ENCODE measurements at regions not wholly inside any gene's neighbourhood (a gene's known extent, or its start where the extent isn't known, plus 50 kb on each side); places are given as distances from the start of the nearest gene placed in this dataset.

DNA sequence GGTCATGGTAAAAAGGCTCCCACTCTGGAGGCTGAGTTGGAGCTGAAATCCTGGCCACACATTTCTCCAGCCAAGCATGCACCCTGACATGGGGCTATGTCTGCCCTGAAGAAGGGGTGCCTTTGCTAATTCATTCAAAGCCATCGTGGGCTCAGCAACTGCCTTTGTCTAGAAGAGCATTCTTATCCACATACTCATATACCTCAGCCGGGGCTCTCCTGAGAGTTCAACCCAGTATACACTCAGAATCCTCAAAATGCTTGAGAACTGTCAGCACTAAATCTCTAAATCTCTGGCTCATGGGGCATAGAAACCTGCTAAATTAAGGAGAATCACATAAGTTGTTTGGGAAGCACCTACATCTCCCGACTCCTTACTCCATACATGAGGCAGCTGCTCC lies 89.3 kb downstream of the MRPL32 start:
- H3K27me3 Mint-ChIP-seq: peaks cover 5% of the 10 kb centered on the region
- no peak overlapping the region for H3K27ac Mint-ChIP-seq
- no peak for DNase-seq
- ChIA-PET POLR2A (no interaction called here), CTCF (no interaction called here)
- no peaks in the 10 kb centered on the region for H3K4me1 Mint-ChIP-seq (ENCODE audit: low read depth)
- H3K9me3 Mint-ChIP-seq: no peaks in the 10 kb centered on the region
- no peaks in the 10 kb centered on the region for H3K36me3 Mint-ChIP-seq
- no peak overlapping the region for H3K4me3 Mint-ChIP-seq
- intact Hi-C loops (cut with micrococcal nuclease): loop anchor here (10.0 kb wide), 1 partner anchor 73 kb away; no protein-coding TSS in a partner anchor

DNA sequence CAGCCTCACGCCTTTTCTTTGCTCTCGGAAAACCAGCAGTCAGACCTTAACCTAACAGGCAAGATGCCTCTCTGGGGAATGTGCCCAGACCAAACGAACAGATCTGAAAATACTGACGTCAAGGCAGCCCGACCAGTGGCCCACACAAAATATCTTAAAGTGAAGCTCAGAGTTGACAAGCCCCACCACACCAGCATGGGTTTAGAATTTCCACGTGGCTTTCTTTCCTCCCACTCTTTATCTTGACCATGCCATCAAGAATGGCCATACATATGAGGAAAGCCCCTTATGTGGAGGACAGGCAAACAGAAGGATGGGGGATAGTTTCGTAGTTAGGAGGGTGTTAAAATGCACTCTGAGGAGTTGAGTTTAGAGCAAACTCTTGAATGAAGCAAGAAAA lies 89.8 kb downstream of the MRPL32 start:
- ChIA-PET CTCF (no interaction called here), POLR2A (no interaction called here)
- H3K27me3 Mint-ChIP-seq: peaks cover 5% of the 10 kb centered on the region
- no peaks in the 10 kb centered on the region for H3K9me3 Mint-ChIP-seq
- intact Hi-C loops (cut with micrococcal nuclease): loop anchor here (10.0 kb wide), 1 partner anchor 73 kb away; no protein-coding TSS in a partner anchor
- H3K4me1 Mint-ChIP-seq (ENCODE audit: low read depth): no peaks in the 10 kb centered on the region
- no peak overlapping the region for H3K4me3 Mint-ChIP-seq
- H3K36me3 Mint-ChIP-seq: no peaks in the 10 kb centered on the region
- H3K27ac Mint-ChIP-seq: no peak overlapping the region
- DNase-seq: no peak

GRCh38 chr7:43033369-43033768 lies 79.1 kb upstream of the HECW1 start:
- intact Hi-C loops (cut with micrococcal nuclease): no loop called here
- ChIA-PET CTCF (no interaction called here), POLR2A (no interaction called here)
- Mint-ChIP-seq H3K9me3 (no peaks in the 10 kb centered on the region), H3K36me3 (no peaks in the 10 kb centered on the region), H3K4me1 (ENCODE audit: low read depth) (no peaks in the 10 kb centered on the region), H3K4me3 (no peak overlapping the region), H3K27ac (no peak overlapping the region), H3K27me3 (peaks cover 8% of the 10 kb centered on the region)
- no peak for DNase-seq

- DNase-seq: no peak
- no peak overlapping the region for H3K27ac Mint-ChIP-seq
- H3K36me3 Mint-ChIP-seq: no peaks in the 10 kb centered on the region
- ChIA-PET CTCF (no interaction called here), POLR2A (no interaction called here)
- intact Hi-C loops (cut with micrococcal nuclease): no loop called here
- no peaks in the 10 kb centered on the region for H3K9me3 Mint-ChIP-seq
- no peak overlapping the region for H3K4me3 Mint-ChIP-seq
- no peaks in the 10 kb centered on the region for H3K4me1 Mint-ChIP-seq (ENCODE audit: low read depth)
- H3K27me3 Mint-ChIP-seq: peaks cover 6% of the 10 kb centered on the region
Measured at GRCh38 chr7:43034535-43035002, 77.9 kb upstream of the HECW1 start.

DNA sequence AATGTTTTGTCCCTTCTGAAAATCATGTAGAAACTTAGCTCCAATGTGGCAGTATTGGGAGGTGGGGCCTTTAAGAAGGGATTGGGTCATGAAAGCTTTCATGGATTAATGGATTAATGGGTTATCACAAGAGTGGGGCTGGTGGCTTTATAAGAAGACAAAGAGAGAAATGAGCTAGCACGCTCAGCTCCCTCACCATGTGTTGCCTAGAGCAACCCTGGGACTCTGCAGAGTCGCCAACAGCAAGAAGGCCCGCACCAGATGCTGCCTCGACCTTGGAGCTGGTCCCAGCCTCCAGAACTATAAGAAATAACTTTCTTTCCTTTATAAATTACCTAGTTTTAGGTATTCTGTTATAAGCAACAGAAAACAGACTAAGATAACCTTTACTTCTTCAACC lies 74.9 kb upstream of the HECW1 start:
- intact Hi-C loops (cut with micrococcal nuclease): no loop called here
- Mint-ChIP-seq H3K4me3 (no peak overlapping the region), H3K4me1 (ENCODE audit: low read depth) (no peaks in the 10 kb centered on the region), H3K27ac (no peak overlapping the region), H3K36me3 (no peaks in the 10 kb centered on the region), H3K9me3 (no peaks in the 10 kb centered on the region), H3K27me3 (peaks cover 9% of the 10 kb centered on the region)
- ChIA-PET CTCF (interaction anchor here (0.6 kb wide), 1 partner anchor 317 kb away, joined by 3 read pairs; no protein-coding TSS in a partner anchor), POLR2A (no interaction called here)
- DNase-seq: no peak

DNA sequence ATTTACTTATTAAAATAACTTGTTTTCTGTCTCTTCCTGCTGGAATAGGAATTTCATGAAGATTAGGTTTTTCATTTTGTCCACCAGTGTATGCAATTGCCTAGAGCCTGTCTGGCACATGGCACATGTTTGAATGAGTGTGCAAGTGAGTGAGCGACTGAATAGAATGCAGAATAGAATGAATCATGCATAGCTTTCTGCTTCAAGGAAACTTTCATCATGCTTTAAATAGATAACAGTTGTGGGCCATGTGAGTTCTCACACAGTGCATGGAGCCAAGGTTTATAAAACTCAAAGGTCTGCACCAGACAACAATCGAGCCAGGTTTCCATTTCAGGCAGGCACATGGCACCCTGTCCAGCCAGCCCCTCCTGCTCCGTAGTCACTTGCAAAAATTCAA lies 74.2 kb upstream of the HECW1 start:
- Mint-ChIP-seq H3K36me3 (no peaks in the 10 kb centered on the region), H3K27me3 (peaks cover 16% of the 10 kb centered on the region), H3K4me1 (ENCODE audit: low read depth) (no peaks in the 10 kb centered on the region), H3K4me3 (no peak overlapping the region), H3K9me3 (no peaks in the 10 kb centered on the region), H3K27ac (no peak overlapping the region)
- intact Hi-C loops (cut with micrococcal nuclease): no loop called here
- DNase-seq: no peak
- CTCF ChIA-PET: no interaction called here
- POLR2A ChIA-PET: no interaction called here

GRCh38 chr7:43039346-43039745 lies 73.1 kb upstream of the HECW1 start:
- intact Hi-C loops (cut with micrococcal nuclease): no loop called here
- CTCF ChIA-PET: no interaction called here
- H3K4me3 Mint-ChIP-seq: no peak overlapping the region

GRCh38 chr7:43040461-43040860 lies 72.0 kb upstream of the HECW1 start:
- no peaks in the 10 kb centered on the region for H3K36me3 Mint-ChIP-seq
- no peak overlapping the region for H3K27ac Mint-ChIP-seq
- H3K4me3 Mint-ChIP-seq: no peak overlapping the region
- ChIA-PET CTCF (no interaction called here), POLR2A (no interaction called here)
- H3K9me3 Mint-ChIP-seq: no peaks in the 10 kb centered on the region
- H3K27me3 Mint-ChIP-seq: peaks cover 26% of the 10 kb centered on the region
- H3K4me1 Mint-ChIP-seq (ENCODE audit: low read depth): no peaks in the 10 kb centered on the region
- intact Hi-C loops (cut with micrococcal nuclease): no loop called here
- no peak for DNase-seq

More at GRCh38 chr7:43039346-43039745, 73.1 kb upstream of the HECW1 start:
- no peaks in the 10 kb centered on the region for H3K4me1 Mint-ChIP-seq (ENCODE audit: low read depth)
- no peak overlapping the region for H3K27ac Mint-ChIP-seq
- no peak for DNase-seq
- H3K27me3 Mint-ChIP-seq: peaks cover 22% of the 10 kb centered on the region
- H3K36me3 Mint-ChIP-seq: no peaks in the 10 kb centered on the region
- no peaks in the 10 kb centered on the region for H3K9me3 Mint-ChIP-seq
- POLR2A ChIA-PET: no interaction called here

DNA sequence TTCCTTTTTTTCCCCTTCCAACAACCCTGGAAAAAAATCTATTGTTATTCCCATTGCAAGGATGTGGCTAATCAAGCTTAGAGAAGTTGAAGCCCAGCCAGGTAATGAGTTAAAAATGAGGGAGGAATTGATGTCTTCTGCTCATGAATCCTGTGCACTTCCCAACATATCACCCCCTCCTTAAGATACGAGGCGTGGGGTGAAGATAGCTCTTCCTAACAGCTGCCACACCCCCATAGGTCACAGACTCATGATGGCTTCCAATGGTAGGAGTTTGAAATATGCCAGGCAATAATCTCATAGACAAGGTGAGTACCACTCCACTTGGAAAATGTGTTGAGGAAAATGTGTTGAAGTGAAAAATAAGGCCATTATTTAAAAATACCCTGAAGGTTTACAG lies 71.3 kb upstream of the HECW1 start:
- intact Hi-C loops (cut with micrococcal nuclease): no loop called here
- POLR2A ChIA-PET: no interaction called here
- CTCF ChIA-PET: no interaction called here
- no peak for DNase-seq
- H3K4me1 Mint-ChIP-seq (ENCODE audit: low read depth): no peaks in the 10 kb centered on the region
- no peaks in the 10 kb centered on the region for H3K36me3 Mint-ChIP-seq
- H3K27ac Mint-ChIP-seq: no peak overlapping the region
- H3K9me3 Mint-ChIP-seq: no peaks in the 10 kb centered on the region
- H3K4me3 Mint-ChIP-seq: no peak overlapping the region
- H3K27me3 Mint-ChIP-seq: peaks cover 29% of the 10 kb centered on the region

GRCh38 chr7:43041724-43042123 lies 70.7 kb upstream of the HECW1 start:
- intact Hi-C loops (cut with micrococcal nuclease): no loop called here
- H3K4me3 Mint-ChIP-seq: no peak overlapping the region
- POLR2A ChIA-PET: no interaction called here
- H3K27ac Mint-ChIP-seq: no peak overlapping the region
- DNase-seq: no peak
- no peaks in the 10 kb centered on the region for H3K9me3 Mint-ChIP-seq
- H3K36me3 Mint-ChIP-seq: no peaks in the 10 kb centered on the region
- CTCF ChIA-PET: no interaction called here
- H3K27me3 Mint-ChIP-seq: peaks cover 29% of the 10 kb centered on the region
- H3K4me1 Mint-ChIP-seq (ENCODE audit: low read depth): no peaks in the 10 kb centered on the region

DNA sequence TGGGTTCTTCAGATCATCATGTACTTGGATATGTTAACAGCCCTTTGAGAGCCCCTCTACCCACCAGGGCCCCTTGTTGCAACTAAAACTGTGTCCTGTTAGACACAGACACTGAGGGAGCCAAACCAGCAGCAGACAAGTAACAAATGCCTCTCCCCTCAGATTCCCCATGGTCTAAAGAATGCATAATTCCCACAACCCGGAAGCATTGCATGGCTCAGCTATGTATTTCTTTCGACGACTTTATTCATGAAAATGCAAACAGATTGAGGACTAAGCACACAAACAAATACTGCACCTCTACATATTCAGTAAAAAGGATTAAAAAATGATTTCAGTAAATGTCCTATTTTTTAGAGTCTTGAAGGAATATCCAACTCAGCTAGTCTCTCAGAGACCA lies 70.1 kb upstream of the HECW1 start:
- DNase-seq: no peak
- Mint-ChIP-seq H3K4me3 (no peak overlapping the region), H3K27me3 (peaks cover 30% of the 10 kb centered on the region), H3K4me1 (ENCODE audit: low read depth) (no peaks in the 10 kb centered on the region), H3K9me3 (no peaks in the 10 kb centered on the region), H3K36me3 (no peaks in the 10 kb centered on the region), H3K27ac (no peak overlapping the region)
- ChIA-PET CTCF (no interaction called here), POLR2A (no interaction called here)
- intact Hi-C loops (cut with micrococcal nuclease): no loop called here

- H3K4me1 Mint-ChIP-seq (ENCODE audit: low read depth): no peaks in the 10 kb centered on the region
Measured at GRCh38 chr7:43044511-43044910, 67.9 kb upstream of the HECW1 start.

DNA sequence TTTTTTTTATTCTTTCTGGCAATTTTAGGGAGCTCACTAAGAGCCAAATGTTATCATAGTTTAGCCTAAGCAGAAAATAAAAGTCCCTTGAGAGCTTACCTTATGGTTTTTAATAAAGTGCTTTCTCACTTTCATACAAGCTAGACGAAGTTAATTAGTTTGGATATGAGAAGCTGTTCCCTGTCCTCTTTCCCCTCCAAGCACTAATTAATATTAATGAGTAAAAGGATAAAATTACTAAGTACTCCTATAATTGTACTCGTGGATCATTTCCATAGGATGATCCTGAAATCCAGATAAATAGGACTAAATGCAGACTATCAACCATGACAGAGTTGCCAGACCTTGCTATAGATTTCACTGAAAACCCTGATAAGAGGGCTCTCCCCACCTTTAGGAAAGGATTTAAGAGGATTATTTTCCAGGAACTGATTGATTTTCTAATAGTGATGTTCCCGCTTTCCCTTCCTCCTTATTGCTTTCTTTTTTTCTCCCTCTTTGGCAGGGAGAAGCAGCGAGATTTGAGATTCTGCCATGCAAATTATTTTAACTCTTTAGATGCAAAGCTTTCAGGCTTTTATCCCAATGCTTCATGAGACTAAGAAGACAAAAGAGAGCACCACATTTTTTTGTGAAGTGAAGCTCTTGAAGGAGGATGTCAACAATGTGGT lies 58.3 kb upstream of the HECW1 start:
- Mint-ChIP-seq H3K27me3 (peaks cover 12% of the 10 kb centered on the region), H3K36me3 (no peaks in the 10 kb centered on the region), H3K4me1 (ENCODE audit: low read depth) (no peaks in the 10 kb centered on the region), H3K9me3 (no peaks in the 10 kb centered on the region), H3K4me3 (no peak overlapping the region), H3K27ac (no peak overlapping the region)
- no peak for DNase-seq
- POLR2A ChIA-PET: no interaction called here
- CTCF ChIA-PET: no interaction called here
- intact Hi-C loops (cut with micrococcal nuclease): no loop called here

More at GRCh38 chr7:43044511-43044910, 67.9 kb upstream of the HECW1 start:
- Mint-ChIP-seq H3K27ac (no peak overlapping the region), H3K27me3 (peaks cover 33% of the 10 kb centered on the region), H3K4me3 (no peak overlapping the region), H3K36me3 (no peaks in the 10 kb centered on the region), H3K9me3 (peaks cover 4% of the 10 kb centered on the region)
- POLR2A ChIA-PET: no interaction called here
- intact Hi-C loops (cut with micrococcal nuclease): no loop called here
- DNase-seq: no peak
- CTCF ChIA-PET: no interaction called here

All from activated CD4-positive, alpha-beta memory T cell treated with anti-CD3 and anti-CD28 coated beads for 36 hours (primary cell).